ENCODE measurements at regions not wholly inside any gene's neighbourhood (a gene's known extent, or its start where the extent isn't known, plus 50 kb on each side); places are given as distances from the start of the nearest gene placed in this dataset.

DNA sequence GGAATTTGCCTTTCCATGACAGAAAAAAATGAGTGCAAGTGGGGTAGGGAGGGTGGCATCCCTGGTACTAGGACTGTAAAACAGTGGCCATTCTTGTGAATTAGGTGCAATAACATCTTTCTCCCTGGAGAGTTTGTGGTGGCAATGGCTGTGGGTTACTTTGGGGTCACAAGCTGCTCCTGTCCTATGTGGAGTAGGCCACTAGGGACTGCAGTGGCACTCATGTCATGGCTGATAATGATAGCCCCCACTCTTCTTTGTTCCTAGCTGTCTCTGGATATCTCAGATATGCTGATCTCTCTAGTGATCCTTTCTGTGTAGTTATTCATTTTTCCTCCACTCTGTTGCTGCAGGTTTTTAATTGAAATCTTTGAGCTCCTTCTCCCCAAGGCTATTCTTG is 270.5 kb upstream of the CHORDC1 start:
- TF ChIP-seq, protein P1, sequence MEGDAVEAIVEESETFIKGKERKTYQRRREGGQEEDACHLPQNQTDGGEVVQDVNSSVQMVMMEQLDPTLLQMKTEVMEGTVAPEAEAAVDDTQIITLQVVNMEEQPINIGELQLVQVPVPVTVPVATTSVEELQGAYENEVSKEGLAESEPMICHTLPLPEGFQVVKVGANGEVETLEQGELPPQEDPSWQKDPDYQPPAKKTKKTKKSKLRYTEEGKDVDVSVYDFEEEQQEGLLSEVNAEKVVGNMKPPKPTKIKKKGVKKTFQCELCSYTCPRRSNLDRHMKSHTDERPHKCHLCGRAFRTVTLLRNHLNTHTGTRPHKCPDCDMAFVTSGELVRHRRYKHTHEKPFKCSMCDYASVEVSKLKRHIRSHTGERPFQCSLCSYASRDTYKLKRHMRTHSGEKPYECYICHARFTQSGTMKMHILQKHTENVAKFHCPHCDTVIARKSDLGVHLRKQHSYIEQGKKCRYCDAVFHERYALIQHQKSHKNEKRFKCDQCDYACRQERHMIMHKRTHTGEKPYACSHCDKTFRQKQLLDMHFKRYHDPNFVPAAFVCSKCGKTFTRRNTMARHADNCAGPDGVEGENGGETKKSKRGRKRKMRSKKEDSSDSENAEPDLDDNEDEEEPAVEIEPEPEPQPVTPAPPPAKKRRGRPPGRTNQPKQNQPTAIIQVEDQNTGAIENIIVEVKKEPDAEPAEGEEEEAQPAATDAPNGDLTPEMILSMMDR (IDR thresholded peaks at IDR 0.05), result no peak
- TF ChIP-seq ELF4 (CRISPR knock-in tag; IDR thresholded peaks at IDR 0.05; ENCODE audit: low read depth), result no peak
- no peak for TF ChIP-seq CREB1 (CRISPR knock-in tag; IDR thresholded peaks at IDR 0.05)
- TF ChIP-seq EMX1 (CRISPR knock-in tag; IDR thresholded peaks at IDR 0.05), result no peak
- TF ChIP-seq, protein P2, sequence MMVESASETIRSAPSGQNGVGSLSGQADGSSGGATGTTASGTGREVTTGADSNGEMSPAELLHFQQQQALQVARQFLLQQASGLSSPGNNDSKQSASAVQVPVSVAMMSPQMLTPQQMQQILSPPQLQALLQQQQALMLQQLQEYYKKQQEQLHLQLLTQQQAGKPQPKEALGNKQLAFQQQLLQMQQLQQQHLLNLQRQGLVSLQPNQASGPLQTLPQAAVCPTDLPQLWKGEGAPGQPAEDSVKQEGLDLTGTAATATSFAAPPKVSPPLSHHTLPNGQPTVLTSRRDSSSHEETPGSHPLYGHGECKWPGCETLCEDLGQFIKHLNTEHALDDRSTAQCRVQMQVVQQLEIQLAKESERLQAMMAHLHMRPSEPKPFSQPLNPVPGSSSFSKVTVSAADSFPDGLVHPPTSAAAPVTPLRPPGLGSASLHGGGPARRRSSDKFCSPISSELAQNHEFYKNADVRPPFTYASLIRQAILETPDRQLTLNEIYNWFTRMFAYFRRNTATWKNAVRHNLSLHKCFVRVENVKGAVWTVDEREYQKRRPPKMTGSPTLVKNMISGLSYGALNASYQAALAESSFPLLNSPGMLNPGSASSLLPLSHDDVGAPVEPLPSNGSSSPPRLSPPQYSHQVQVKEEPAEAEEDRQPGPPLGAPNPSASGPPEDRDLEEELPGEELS (CRISPR knock-in tag; IDR thresholded peaks at IDR 0.05), result no peak
- TF ChIP-seq, protein P3, sequence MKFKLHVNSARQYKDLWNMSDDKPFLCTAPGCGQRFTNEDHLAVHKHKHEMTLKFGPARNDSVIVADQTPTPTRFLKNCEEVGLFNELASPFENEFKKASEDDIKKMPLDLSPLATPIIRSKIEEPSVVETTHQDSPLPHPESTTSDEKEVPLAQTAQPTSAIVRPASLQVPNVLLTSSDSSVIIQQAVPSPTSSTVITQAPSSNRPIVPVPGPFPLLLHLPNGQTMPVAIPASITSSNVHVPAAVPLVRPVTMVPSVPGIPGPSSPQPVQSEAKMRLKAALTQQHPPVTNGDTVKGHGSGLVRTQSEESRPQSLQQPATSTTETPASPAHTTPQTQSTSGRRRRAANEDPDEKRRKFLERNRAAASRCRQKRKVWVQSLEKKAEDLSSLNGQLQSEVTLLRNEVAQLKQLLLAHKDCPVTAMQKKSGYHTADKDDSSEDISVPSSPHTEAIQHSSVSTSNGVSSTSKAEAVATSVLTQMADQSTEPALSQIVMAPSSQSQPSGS (CRISPR knock-in tag; IDR thresholded peaks at IDR 0.05; ENCODE audit: borderline replicate concordance, low read depth), result no peak
- no peak for TF ChIP-seq GTF2I (CRISPR knock-in tag; conservative IDR thresholded peaks at IDR 0.05)
- no peak for TF ChIP-seq JUN (CRISPR knock-in tag; IDR thresholded peaks at IDR 0.05)
- no peak for TF ChIP-seq ETV6 (CRISPR knock-in tag; IDR thresholded peaks at IDR 0.05)
- TF ChIP-seq, protein P4, sequence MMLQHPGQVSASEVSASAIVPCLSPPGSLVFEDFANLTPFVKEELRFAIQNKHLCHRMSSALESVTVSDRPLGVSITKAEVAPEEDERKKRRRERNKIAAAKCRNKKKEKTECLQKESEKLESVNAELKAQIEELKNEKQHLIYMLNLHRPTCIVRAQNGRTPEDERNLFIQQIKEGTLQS (CRISPR knock-in tag; conservative IDR thresholded peaks at IDR 0.05), result no peak
- TF ChIP-seq, protein P5, sequence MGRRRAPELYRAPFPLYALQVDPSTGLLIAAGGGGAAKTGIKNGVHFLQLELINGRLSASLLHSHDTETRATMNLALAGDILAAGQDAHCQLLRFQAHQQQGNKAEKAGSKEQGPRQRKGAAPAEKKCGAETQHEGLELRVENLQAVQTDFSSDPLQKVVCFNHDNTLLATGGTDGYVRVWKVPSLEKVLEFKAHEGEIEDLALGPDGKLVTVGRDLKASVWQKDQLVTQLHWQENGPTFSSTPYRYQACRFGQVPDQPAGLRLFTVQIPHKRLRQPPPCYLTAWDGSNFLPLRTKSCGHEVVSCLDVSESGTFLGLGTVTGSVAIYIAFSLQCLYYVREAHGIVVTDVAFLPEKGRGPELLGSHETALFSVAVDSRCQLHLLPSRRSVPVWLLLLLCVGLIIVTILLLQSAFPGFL (CRISPR knock-in tag; IDR thresholded peaks at IDR 0.05; ENCODE audit: borderline replicate concordance), result no peak
- TF ChIP-seq SP1 (CRISPR knock-in tag; conservative IDR thresholded peaks at IDR 0.05), result no peak
- no peak for TF ChIP-seq ESRRA (CRISPR knock-in tag; IDR thresholded peaks at IDR 0.05; ENCODE audit: borderline replicate concordance)
